NCI-H1436 (cell line): ENCODE measurements at regions not wholly inside any gene's neighbourhood (a gene's known extent, or its start where the extent isn't known, plus 50 kb on each side); places are given as distances from the start of the nearest gene placed in this dataset.

ENCODE experiments used
- DNase-seq: peaks from one replicate; lab custom pipeline; 2025; lab: John Stamatoyannopoulos, UW

GRCh38 chr5:74226716-74227485 lies 413.6 kb downstream of the ENC1 start:
- no peak for DNase-seq

GRCh38 chr5:74225587-74225986 lies 414.9 kb downstream of the ENC1 start:
- no peak for DNase-seq

- DNase-seq, result no peak
These were observed 416.2 kb downstream of the ENC1 start for GRCh38 chr5:74224331-74224730.

DNA sequence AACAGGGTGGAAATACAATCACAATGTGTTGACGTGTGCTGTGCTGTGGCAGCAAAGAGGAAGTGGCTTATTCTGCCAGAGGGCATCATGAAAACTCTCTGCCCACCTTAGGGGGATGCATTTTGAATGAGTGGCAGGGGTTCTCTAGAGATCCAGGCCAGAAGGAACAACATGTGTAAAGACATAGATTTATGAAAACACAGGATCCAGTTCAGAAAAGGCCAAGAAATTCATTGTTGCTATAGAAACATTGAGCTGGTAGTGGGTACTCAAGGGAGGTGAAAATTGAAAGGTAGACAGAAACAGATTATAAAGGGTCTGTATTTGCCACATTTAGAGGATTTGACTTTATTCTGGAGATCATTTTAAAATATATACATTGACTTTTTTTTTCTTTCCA lies 417.7 kb downstream of the ENC1 start:
- DNase-seq, result no peak

DNA sequence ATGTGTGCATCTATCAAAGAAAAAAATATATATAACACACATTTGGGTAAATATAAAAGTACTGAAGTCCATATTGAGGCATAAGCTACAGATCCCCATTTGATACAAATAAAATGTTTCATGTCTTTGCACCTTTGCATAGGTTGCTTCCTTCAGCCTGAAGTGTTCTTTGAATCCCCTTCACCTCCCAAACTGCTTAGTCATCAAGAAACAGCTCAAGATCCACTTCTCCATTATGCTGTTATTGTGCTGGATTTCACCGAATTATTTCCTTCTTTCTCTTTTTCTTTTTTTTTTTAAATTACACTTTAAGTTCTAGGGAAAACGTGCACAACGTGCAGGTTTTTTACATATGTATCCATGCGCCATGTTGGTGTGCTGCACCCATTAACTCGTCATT lies 419.1 kb downstream of the ENC1 start:
- no peak for DNase-seq

GRCh38 chr5:74216012-74216411 lies 424.5 kb downstream of the ENC1 start:
- no peak for DNase-seq

DNA sequence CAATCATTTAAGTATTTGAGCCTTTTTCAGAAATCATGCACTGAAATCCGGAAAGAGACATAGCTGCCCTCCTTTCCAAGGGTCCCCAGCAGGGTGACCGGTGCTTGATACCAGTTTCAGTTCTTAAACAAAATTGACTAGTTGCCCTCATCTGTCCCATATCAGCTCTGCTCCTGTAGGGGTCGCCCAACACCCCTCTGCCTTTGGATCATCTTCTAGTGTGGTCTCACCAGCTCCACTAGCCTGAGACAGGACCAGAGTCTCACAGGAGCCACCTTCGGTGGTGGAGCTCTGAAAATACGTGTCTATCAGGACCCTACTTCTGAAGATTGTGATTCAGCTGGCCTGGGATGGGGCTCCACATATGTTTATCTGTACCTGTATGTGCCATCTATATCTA lies 428.2 kb downstream of the ENC1 start:
- no peak for DNase-seq

DNA sequence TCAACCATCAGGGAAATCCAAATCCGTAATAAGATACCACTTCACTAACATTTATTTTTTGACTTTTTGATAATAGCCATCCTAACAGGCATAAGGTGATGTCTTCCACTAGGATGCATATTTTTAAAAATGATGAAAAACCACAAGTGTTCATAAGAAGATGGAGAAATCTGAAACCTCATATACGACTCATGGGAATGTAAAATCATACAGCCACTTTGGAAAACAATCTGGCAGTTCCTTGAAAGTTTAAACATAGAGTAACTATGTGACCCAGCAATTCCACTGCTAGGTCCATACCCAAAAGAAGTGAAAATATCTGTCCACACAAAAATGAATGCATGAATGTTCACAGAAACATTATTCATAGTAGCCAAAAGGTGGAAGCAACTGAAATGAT lies 431.0 kb downstream of the ENC1 start:
- no peak for DNase-seq

DNA sequence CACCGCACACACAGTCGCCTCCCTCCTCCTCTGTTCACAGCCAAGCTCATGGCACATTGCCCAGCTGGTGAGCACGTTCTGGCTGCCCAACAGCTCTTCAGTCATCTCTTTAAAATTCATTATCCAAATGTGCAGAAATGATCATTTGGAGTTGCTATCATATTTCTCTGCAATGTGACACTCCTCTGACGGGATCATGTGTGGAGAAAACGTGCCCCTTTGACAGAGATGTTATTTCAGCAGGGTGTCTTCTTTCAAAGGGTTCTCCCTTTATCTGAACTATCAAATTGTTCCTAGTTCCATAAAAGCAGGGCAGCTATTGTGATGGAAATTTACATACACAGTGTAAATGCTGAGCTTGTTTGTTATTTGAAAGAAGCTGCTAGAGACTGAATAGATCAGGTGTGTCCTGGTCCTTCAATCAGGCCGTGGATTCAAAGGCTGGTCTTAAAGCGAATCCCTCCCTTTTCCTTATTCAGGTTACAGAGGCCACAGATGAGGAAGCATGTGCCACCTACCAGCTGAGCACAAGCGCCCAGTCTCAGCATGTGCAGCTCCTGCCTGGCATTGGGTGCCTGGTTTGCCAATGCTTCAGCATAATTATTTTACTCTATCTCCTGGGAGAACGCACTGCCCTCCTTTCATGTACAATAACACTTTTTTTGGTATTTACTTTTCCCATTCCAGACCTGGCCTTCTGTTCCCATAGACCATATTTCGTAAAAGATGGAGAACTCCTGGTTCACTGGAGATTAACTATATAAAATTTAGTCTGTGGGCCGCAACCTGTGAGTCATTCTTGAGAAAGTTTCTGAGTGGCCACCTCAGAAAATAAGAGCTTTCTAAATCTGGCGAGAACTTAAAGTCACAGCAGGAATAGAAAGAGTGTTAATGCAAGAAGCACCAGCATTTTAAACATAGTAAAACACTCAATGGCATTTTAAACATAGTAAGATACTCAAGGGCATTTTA lies 433.7 kb downstream of the ENC1 start:
- DNase-seq, result peak; percentile 86

DNA sequence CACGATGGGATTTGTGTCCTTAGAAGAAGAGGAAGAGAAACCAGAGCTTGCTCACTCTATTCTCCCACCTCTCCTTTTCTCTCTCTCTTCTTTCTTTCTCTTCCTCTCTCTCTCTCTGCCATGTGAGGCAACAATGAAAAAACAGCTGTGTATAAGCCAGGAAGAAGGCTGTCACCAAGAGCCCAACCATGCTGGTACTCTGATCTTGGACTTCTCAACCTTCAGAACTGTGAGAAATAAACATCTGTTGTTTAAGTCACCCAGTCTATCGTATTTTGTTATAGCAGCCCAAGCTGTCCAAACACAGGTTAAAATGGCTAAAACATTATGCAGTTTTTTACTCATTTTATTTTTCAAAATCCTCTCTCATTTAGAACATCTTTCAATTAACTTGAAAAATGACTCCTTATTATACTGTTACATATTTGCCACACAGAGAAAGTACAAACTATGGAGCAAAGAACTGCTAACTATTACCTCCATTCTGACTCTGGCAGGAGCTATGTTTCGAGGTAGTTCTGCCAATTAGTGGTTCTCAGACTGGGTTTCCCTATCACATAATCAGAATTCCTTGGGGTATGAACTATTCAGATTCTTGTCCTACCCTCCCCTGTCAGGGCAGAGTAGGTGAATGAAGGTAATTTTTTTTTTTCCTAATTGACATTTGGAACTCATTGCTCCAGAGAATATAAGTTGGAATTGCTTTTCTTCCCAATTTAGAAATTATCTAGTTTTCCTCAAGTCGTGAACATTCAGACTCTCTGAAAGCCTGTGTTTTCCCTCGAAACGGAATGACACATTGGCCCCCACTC lies 434.6 kb downstream of the ENC1 start:
- peak; percentile 15 for DNase-seq

DNA sequence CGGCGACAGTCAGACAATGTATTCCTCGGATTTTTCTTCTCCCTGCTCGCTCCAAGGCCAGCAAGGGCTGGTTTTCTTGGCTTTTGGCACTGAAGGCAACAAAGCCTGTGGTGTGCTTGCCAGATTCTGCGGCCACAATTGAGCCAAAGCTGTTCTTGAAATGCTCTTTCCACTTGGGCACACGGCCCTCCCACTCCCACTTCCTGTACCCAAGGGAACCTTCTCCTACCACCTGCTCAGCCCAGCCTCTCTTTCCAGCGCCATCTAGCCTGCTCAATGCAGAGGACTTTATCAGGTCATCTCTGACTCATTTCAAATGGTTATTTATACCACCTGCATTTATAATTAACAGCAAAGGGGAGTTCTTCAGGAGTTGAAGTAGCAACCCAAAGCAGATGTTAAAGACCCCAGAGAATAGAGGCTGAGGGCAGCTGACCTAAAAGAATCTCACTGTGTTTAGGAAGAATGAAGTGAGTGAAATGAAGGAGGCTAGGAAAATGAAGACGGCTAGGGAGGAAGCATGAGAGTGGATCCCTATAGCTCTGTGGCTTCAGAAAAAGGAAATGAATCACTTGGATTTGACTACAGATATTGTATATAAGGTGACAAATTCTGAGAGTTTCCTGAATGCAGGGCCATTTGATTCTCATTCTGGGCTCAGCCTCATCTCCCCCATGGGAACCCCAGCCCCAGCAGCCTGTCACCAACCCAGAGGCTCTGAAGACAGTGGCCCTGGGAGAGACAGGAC lies 439.0 kb downstream of the ENC1 start:
- no peak for DNase-seq

- DNase-seq, result peak; percentile 18
These were observed 440.0 kb downstream of the ENC1 start for GRCh38 chr5:74200560-74200959.

- DNase-seq, result no peak
These were observed 440.9 kb downstream of the ENC1 start for GRCh38 chr5:74199436-74200210.

- no peak for DNase-seq
These were observed 441.5 kb downstream of the ENC1 start for GRCh38 chr5:74199005-74199404.

DNA sequence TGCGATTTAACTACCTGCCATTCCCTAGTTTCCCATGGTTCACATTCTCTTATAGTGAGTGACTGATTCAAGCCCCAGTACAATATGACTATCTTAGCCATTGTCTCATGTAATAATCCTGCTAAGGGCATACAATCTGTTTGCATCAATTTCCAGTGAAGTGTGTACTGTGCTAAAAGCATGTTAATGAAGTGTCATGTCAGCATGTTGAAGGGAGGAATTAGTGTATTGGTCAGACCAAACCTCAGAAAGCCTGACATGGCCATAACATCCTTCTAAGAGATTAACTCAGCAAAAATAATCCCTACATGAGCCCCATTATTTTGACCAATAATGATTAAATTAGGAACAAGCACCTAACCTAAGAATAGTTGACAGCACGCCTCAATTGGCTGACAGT lies 442.4 kb downstream of the ENC1 start:
- no peak for DNase-seq

GRCh38 chr5:74196233-74196632 lies 444.3 kb downstream of the ENC1 start:
- no peak for DNase-seq

DNA sequence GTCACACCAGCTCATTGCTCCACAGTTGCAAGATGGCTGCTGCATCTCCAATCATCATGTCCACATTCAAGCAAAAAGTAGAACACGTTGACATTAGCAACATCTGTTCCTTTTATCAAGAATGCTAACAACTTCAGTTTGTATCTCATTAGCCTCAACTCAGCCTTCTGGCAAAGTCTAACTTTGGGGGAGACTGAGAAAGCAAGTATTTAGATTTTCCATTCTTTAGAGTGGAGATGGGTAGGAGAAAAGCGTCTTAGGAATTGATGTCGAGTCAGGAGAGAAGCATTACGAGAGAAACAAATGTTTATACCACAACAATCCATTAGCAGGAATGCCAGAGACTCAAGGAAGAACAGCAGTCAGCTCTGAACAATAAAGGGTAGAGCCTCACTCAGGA lies 446.3 kb downstream of the ENC1 start:
- no peak for DNase-seq

DNA sequence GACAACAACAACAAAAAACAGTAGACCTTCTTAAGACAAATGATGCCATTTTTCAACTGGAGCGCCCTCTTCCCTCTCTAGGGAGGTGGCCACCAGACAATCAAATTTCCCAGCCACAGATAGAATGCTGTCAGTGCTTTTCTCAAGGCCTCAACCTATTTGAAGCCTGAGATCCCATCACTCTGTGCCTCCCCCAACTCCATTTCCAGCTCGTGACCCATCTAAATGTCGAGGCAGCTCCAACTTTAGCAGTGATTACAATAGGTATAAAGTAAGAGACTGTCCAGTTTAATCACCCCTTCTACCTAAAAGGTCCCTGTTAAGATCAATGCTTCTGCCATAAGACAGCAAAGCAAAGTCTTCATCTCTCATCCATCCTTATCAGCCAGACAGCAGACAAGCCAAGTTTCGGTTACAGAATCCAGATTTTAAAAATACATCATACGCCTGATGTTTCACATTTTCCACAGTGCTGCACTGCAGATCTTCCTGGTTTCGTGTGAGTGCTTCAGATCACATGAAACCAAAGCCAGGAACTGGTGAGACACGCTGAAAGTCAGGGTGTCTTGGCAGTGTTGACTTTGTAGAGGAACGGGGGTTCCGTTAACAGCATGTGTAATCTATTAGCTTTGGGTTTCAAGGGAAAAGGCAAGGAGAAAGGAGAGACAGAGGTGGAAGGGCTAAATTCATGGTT lies 447.8 kb downstream of the ENC1 start:
- DNase-seq, result no peak

- no peak for DNase-seq
These were observed 452.0 kb downstream of the ENC1 start for GRCh38 chr5:74188351-74189105.
